Hepatocyte (in vitro differentiated cells): ENCODE measurements at regions not wholly inside any gene's neighbourhood (a gene's known extent, or its start where the extent isn't known, plus 50 kb on each side); places are given as distances from the start of the nearest gene placed in this dataset.

ENCODE experiments used
- DNase-seq: peaks from one replicate; pipeline ENCODE4 v3.0.0-alpha.2; 2016; ENCODE audit warnings: low spot score
- H2AFZ ChIP-seq: fragments of 200-600 bp; sonication (generic); 2 replicates; pipeline ENCODE4 v1.6.0; 2016; ENCODE audit warnings: antibody characterized with exemption, mild to moderate bottlenecking
- H3K27ac ChIP-seq: fragments of 200-600 bp; sonication (generic); 2 replicates; pipeline ENCODE4 v1.5.1; 2016; ENCODE audit warnings: mild to moderate bottlenecking
- H3K27me3 ChIP-seq: fragments of 200-600 bp; sonication (generic); 2 replicates; pipeline ENCODE4 v1.6.1; 2016
- H3K36me3 ChIP-seq: fragments of 200-600 bp; sonication (generic); replicated peaks from 2 replicates; pipeline ENCODE4 v1.5.1; 2016; ENCODE audit warnings: low read depth; ENCODE audit not compliant: insufficient read depth
- H3K4me1 ChIP-seq: fragments of 200-600 bp; sonication (generic); 2 replicates; pipeline ENCODE4 v1.5.1; 2016; ENCODE audit warnings: mild to moderate bottlenecking, moderate library complexity; ENCODE audit not compliant: insufficient read depth
- H3K4me2 ChIP-seq: fragments of 200-600 bp; sonication (generic); 2 replicates; pipeline ENCODE4 v1.6.0; 2016
- H3K4me3 ChIP-seq: fragments of 200-600 bp; sonication (generic); 2 replicates; pipeline ENCODE4 v1.5.1; 2016; ENCODE audit warnings: mild to moderate bottlenecking
- H3K79me2 ChIP-seq: fragments of 200-600 bp; sonication (generic); 2 replicates; pipeline ENCODE4 v1.6.0; 2017; ENCODE audit warnings: mild to moderate bottlenecking
- H3K9me2 ChIP-seq: fragments of 200-600 bp; sonication (generic); replicated peaks from 2 replicates; pipeline ENCODE4 v1.6.0; 2017; ENCODE audit warnings: mild to moderate bottlenecking; ENCODE audit not compliant: insufficient read depth
- H3K9me3 ChIP-seq: fragments of 200-600 bp; sonication (generic); 2 replicates; pipeline ENCODE4 v1.5.1; 2016; ENCODE audit warnings: low read depth, mild to moderate bottlenecking
- H4K20me1 ChIP-seq: fragments of 200-600 bp; sonication (generic); 2 replicates; pipeline ENCODE4 v1.6.0; 2016; ENCODE audit warnings: mild to moderate bottlenecking; ENCODE audit not compliant: insufficient read depth, poor library complexity, severe bottlenecking
- CTCF ChIP-seq: fragments of 200-600 bp; sonication (generic); IDR thresholded peaks from 2 replicates; pipeline ENCODE4 v1.5.1; 2016; ENCODE audit warnings: antibody characterized with exemption, mild to moderate bottlenecking; ENCODE audit not compliant: poor library complexity
- EZH2 ChIP-seq: fragments of 200-600 bp; sonication (generic); IDR thresholded peaks from 2 replicates; pipeline ENCODE4 v1.6.1; 2016; ENCODE audit warnings: antibody characterized with exemption, mild to moderate bottlenecking, borderline replicate concordance
- EZH2phosphoT487 ChIP-seq: fragments of 200-600 bp; sonication (generic); IDR thresholded peaks from one replicate; pipeline ENCODE4 v1.6.1; 2018; ENCODE audit warnings: antibody characterized with exemption, mild to moderate bottlenecking, low read depth, moderate library complexity; ENCODE audit not compliant: unreplicated experiment, severe bottlenecking
- WGBS: methylation state at CpG from one replicate; pipeline ENCODE4 v1.1.6; 2016; ENCODE audit warnings: low lambda C conversion rate; ENCODE audit errors: missing lambda C conversion rate; 5-methylcytosine and 5-hydroxymethylcytosine counted together

GRCh38 chr14:51479584-51480325, 172.0 kb upstream of the FRMD6 start:
- Histone ChIP-seq H3K4me3 (no peak overlapping the region), H3K27ac (no peak overlapping the region), H3K27me3 (no peaks in the 10 kb centered on the region), H3K4me1 (no peaks in the 10 kb centered on the region), H2AFZ (no peak overlapping the region), H3K9me3 (no peaks in the 10 kb centered on the region), H3K9me2 (no peaks in the 10 kb centered on the region), H4K20me1 (no peaks in the 10 kb centered on the region), H3K4me2 (no peak overlapping the region), H3K36me3 (no peaks in the 10 kb centered on the region), H3K79me2 (no peaks in the 10 kb centered on the region)
- WGBS: 77% methylated on average over 2 of the region's 2 CpGs
- DNase-seq: peak; percentile 16
- TF ChIP-seq EZH2 (no peak), EZH2phosphoT487 (no peak), CTCF (no peak)

- H4K20me1 ChIP-seq: no peaks in the 10 kb centered on the region
- no peaks in the 10 kb centered on the region for H3K27me3 ChIP-seq
- H3K9me2 ChIP-seq: no peaks in the 10 kb centered on the region
- no peak for TF ChIP-seq EZH2phosphoT487
- no peak for TF ChIP-seq CTCF
- no peak for TF ChIP-seq EZH2
- H2AFZ ChIP-seq: no peak overlapping the region
- H3K36me3 ChIP-seq: no peaks in the 10 kb centered on the region
- H3K4me3 ChIP-seq: no peak overlapping the region
- no peaks in the 10 kb centered on the region for H3K9me3 ChIP-seq
- no peak overlapping the region for H3K27ac ChIP-seq
- H3K79me2 ChIP-seq: no peaks in the 10 kb centered on the region
- 86% methylated on average over 4 of the region's 4 CpGs for WGBS
- H3K4me2 ChIP-seq: no peak overlapping the region
- DNase-seq: no peak
- no peaks in the 10 kb centered on the region for H3K4me1 ChIP-seq
Measured at GRCh38 chr14:51481643-51482042, 170.1 kb upstream of the FRMD6 start.

GRCh38 chr14:51482102-51482501, 169.6 kb upstream of the FRMD6 start:
- H3K4me3 ChIP-seq: no peak overlapping the region
- no peaks in the 10 kb centered on the region for H3K4me1 ChIP-seq
- no peaks in the 10 kb centered on the region for H4K20me1 ChIP-seq
- no peaks in the 10 kb centered on the region for H3K79me2 ChIP-seq
- no peaks in the 10 kb centered on the region for H3K36me3 ChIP-seq
- H3K27me3 ChIP-seq: no peaks in the 10 kb centered on the region
- no peak overlapping the region for H3K4me2 ChIP-seq
- no peaks in the 10 kb centered on the region for H3K9me3 ChIP-seq
- H3K27ac ChIP-seq: no peak overlapping the region
- no peak for DNase-seq
- TF ChIP-seq CTCF (no peak), EZH2phosphoT487 (no peak), EZH2 (no peak)
- no peak overlapping the region for H2AFZ ChIP-seq
- WGBS: 73% methylated on average over 4 of the region's 4 CpGs
- H3K9me2 ChIP-seq: no peaks in the 10 kb centered on the region

GRCh38 chr14:51484485-51484884, 167.2 kb upstream of the FRMD6 start:
- Histone ChIP-seq H3K4me3 (no peak overlapping the region), H3K27ac (peak overlapping the region; percentile 49), H4K20me1 (no peaks in the 10 kb centered on the region), H2AFZ (no peak overlapping the region), H3K27me3 (no peaks in the 10 kb centered on the region), H3K4me1 (no peaks in the 10 kb centered on the region), H3K79me2 (no peaks in the 10 kb centered on the region), H3K36me3 (no peaks in the 10 kb centered on the region), H3K9me2 (no peaks in the 10 kb centered on the region), H3K9me3 (no peaks in the 10 kb centered on the region), H3K4me2 (no peak overlapping the region)
- WGBS: 78% methylated on average over 2 of the region's 2 CpGs
- TF ChIP-seq CTCF (no peak), EZH2phosphoT487 (no peak), EZH2 (no peak)
- peak; percentile 26 for DNase-seq
